ENCODE measurements at regions not wholly inside any gene's neighbourhood (a gene's known extent, or its start where the extent isn't known, plus 50 kb on each side); places are given as distances from the start of the nearest gene placed in this dataset.

GRCh38 chr2:37590119-37590571, 81.3 kb downstream of the CDC42EP3 start:
- DNase-seq (ENCODE audit: low spot score): no peak
